GM21737 (cell line): ENCODE measurements at regions not wholly inside any gene's neighbourhood (a gene's known extent, or its start where the extent isn't known, plus 50 kb on each side); places are given as distances from the start of the nearest gene placed in this dataset.

ENCODE experiments used
- ATAC-seq: cut with Tn5 transposase; IDR thresholded peaks from one replicate; pipeline ENCODE4 v1.9.1; 2021; ENCODE audit warnings: mild to moderate bottlenecking, moderate library complexity; ENCODE audit not compliant: unreplicated experiment

DNA sequence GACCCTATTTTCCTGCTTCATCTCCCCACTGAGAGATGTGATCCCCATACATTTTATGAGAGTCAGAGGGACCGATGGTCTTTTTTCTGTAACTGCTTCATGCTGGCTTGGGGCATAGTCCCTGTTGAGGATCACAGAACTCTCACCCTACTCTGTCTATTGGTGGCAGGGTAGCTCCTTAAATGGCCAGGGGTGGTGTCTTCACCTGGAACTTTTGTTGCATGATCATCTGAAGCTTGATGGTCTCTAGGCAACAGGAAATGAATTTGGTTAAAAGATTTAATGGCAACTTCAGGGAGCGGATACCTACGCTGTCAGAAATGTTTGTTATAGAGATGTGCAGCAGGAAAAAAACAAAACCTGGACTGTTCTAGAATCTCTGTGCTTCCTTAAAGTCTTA lies 87.0 kb upstream of the GLIS3 start:
- no peak for ATAC-seq

DNA sequence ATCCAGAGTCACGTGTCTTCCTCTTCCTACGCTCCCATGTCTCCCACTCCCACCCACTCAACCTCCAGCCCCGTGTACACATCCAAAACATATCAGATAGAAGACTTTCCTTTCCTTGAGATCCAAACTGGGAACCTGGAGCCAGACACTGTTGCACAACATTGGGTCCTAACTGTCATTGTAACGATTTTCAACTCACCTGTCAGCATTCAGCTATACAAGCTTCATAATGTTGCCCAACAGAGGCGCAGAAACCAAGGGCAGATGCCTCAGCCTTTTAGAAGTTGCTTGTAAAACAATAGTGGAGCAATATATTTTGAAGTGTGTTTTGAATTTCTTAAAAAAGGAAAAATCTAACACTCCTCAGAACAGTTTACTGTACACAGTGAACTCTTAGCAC lies 84.9 kb upstream of the GLIS3 start:
- no peak for ATAC-seq

DNA sequence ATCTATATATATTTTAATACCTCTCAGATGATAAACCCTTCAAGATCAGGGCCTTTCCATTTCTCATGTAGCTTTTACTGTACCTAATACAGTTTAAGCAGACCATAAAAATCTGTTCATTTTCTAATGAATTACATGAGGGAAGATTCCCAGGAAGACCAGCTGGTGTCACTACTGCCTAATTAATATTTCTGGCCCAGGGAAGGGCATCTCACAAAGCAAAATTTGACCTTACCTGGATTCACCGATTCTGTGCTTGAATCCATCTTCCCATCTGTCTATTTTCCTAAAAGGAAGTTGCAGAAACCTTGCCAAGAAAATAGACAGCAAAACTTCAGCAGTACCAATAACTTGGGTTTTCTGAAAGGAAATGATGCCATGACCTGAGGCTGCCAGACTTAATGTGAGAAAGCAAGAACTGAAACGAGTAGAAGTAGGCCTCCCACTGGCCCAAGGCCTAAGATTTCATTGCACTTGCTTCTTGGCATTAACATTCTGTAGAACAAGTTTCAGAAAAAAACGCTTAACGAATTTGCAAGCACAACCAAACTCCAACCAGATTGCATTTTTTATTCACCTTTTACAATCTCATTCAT lies 83.0 kb upstream of the GLIS3 start:
- no peak for ATAC-seq

DNA sequence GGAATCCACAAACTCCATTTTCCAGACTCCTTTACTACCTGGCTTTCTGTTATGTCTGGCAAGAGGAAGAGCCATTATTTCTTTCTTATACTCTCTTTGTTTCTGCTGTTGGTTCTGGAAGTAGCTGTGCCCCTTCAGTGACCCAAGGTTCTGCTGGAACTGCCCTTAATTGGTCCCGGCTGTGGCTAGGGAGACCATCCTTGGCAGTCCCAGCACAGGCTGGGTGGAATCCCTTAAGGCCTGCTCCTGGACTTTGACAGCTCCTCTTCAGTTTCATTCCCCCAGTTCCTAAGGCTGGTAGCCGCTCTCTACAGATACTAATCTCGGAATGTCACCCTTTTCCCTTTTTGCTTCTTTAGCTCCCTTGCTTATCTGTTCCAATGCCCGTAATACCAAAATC lies 81.9 kb upstream of the GLIS3 start:
- ATAC-seq: no peak

DNA sequence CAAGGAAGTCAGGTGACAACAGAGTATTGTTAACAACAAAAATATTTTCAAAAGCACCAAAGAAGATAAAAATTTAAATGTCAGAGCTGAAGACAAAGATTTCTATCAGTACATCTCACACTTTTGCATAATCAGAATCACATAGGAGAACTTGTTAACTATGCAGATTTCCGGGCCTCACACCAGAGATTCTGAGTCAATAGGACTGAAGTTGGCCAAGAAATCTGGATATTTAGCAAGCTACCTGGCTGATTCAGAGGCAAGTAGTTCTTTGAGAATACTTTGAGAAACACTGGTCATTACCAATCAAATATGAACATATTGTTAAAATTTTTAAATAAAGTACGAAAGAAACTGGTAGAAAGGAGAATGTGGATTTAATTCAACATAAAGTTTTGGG lies 80.5 kb upstream of the GLIS3 start:
- ATAC-seq: no peak

DNA sequence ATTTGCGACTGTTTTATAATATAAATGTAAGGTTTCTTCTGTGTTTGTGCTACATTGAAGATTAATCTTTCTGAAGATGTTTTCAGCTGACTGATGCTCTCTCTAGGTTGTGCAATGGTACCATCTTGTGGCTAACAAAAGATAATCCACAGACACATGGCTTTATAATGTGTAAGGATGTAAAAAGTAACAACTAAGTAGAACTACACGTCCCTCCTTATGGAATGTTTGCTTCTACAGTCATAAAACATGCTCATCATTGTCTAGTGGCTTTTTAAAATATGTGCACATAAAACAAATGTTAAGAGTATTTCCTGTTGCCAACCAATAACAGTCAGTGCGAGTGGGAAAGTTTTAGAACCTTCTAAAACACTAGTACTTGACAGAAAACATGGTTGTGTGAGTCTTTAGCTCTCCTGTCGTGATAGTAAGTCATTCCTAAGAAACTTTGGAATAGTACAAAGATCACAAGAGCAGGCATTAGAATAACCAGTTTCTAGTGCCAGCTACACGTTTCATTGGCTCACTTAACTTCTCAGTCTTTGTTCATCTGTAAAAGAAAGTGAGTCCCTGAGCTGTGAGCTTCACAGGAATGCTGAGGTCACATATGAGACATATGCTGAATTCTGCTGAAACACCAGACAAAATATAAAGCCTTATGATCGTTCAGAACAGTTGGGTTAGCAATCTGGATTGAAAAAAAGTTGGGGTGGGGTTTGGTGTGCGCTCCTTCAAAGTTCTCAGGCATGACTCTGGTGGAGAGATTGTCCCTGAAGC lies 75.7 kb upstream of the GLIS3 start:
- no peak for ATAC-seq

DNA sequence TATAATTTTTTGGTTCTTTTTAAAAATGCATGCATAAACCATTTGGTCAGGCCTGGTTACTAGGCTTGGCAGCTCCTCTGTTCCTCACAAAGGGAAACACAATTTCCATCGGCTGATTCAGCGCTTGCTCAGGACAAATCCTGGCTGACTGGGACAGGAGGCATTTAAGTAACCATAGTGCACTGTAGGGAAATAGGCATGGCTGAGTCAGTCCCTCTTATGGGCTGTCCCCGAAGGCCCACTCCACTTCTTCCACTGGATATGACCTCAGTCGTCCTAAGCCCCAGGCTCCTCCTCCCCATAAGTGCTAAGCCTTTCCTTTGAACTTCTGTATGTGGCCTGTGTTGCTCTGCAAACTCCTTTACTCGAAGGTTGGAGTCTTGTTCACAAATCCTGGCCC lies 71.2 kb upstream of the GLIS3 start:
- no peak for ATAC-seq

DNA sequence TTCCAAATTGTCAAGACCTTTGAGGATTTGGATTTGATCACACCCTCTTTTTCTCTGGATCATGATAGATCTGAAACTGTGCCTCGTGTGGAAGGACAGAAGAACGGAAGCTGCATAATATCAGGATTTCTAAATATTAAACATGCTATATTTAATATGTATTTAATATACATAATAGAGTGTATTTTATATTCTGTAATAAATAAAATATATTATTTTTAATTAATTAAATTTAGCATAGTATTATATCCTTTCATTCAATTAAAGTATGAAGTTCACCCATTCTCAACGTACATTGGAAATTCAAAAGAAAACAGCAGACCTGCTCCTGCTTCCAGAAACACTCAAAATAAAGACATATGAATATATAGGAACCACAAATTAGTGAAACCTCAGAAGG lies 70.6 kb upstream of the GLIS3 start:
- ATAC-seq: no peak

DNA sequence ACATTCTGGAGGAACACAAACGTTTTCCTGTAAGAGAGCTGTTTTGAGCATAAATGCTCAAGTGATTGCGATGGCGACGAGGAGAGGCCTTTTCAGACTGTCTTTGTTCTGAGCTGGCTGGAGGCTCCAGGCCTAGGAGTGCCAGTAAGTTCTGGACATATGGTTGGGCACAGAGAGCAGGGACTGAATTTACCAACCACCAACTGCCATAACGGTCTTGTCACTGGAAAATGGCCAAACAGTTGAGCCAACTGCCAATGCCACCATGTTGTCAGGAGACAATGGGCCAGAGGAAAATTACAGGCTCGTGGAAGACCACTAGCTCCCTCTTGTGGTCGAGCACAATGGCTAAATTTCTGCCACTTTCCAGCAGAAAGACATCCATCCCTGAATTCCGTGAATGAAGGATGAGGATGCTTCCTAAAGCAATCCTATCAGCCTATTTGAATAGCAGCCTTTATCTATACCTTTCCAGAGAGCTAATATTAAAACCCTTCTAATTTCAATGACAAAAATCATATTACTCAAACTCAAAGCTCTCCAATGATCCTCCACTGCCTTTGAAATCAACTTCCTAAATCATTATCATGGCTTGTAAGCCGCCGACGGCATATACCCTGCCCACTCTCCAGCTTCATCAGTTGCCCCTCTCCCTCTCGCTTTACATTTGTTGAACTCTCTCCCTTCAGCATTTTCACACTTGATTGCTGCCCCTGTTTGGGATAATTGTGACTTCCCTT lies 66.9 kb upstream of the GLIS3 start:
- no peak for ATAC-seq

DNA sequence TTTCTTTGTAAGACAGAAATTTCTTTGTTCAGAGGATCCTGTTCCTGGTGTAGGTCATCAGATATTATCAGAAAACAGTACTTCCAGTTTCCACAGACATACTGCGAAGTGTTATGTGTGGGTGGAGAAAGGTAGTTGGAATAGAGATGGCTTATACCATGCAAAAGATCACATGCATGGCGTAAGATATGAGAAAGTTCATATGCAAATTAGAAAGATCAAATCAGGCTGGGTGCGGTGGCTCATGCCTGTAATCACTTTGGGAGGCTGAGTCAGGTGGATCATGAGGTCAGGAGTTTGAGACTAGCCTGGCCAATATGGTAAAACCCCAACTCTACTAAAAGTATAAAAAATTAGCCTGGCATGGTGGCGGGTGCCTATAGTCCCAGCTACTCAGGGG lies 65.2 kb upstream of the GLIS3 start:
- no peak for ATAC-seq

DNA sequence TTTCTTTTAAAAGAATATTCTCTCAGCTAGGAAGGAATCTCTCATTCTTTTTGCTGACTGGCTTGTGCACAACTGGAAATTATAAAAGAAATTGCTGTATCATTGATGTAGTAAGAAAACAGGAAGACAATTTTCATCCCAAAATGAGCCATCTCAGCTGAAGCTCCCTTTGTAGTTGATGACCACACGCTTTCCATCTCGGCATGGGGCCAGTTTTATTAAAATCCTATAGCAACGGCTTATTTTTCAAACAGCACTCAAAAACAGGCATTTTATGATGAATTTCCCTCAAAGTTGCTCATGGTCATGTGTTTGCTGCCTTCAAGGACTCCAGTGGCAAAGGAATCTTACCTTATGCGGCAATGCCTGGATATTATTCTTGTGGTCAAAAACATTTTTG lies 62.4 kb upstream of the GLIS3 start:
- ATAC-seq: no peak

DNA sequence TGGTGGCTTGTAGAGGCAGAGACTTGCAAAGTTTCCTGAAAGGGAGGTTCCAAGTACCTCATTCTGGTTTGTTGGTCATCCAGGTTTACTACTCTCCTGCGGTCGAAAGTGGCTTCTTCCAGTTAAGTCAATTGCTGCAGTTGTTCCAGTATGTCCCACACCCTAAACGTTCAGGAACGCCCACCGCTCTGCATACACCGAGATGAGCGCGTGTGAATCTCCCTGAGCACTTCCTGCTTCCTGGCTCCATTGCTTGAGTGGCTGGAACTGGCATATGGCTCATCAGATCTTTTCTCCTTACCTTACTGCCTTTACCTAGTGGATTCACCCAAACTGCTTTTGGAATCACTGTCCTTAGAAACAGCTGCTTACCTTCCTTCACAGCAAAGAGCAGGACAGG lies 59.1 kb upstream of the GLIS3 start:
- no peak for ATAC-seq

DNA sequence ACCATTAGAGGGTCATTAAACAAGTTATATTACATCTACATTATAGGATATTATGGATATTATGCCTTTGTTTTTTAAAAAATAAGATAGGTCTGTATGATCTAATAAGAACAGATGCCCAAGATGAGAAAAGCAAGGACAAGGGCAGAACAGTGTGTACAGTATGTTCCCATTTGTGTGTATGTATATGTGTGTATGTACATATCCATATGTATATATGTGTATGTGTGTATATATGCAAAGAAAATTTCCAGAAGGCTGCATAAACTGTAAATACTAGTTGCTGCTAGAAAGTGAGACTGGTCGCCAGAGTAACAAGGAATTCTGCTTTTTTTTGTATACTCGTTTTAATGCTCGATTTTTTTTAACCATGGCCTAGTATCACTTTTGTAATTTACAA lies 58.1 kb upstream of the GLIS3 start:
- ATAC-seq: no peak

DNA sequence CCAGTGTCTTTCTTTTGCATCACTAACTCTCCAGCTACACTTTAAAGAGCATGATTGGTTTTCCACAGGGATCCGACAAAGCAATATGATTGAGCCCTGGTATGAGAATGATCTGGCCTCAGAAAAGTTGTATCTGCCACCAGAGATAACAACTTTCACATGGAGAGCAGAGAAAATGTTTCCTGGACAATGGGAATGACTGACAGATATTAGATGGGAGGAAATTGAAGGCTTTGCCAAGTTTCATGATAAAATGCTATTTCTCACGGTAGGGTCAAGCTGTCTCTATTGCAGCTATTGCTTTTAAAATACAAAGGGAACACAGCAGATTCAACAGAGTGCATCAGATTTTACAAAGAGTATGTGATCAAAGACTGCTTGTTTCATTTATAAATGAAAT lies 56.4 kb upstream of the GLIS3 start:
- ATAC-seq: no peak

DNA sequence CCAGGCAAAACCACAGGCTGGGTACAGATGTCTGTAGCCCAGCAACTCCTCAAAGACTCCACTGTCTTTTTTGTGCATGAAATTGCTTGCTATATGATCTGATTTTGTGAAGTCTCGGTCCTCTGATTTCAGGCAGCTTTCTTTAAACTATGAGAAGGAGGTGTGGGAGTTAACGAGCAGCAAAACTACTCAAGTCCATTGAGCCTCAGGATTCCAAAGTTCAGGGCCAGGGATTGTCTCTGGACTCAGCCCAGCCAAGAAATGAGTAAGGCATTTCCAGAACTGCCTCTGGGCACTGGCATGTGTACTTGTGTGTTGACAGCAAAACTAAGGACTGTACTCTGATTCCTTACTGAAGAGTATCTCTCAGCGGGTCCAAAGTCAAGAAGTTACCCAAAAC lies 53.4 kb upstream of the GLIS3 start:
- ATAC-seq: no peak

DNA sequence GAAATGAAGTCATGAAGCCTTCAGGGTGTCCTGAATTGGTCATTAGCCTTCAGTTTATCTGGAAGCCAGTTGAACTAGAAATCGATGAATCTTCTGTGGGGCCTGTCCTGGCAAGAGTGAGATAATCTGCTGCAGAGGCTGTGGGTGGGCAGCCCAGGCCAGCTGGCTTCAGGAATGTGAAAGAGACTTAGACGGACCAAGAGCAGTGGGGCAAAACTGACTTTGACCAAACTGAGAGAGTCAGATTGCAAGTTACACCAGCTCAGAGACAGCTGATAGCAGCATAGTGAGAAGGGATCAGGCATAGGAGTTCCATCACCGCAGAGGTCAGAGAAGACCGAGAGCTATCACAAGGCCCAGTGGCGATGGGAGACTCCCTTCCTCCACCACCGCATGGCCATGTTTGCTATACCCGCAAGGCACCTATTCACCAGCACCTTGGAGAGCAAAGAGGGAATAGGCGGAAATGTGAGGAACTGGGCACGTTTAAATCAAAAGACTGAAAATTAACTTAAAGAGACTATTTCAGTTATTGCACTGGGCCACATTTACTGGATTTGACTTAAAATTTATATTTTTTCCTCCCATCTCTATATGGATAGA lies 50.0 kb upstream of the GLIS3 start:
- no peak for ATAC-seq
